Adipose tissue (tissue), 3 donors: ENCODE measurements at regions not wholly inside any gene's neighbourhood (a gene's known extent, or its start where the extent isn't known, plus 50 kb on each side); places are given as distances from the start of the nearest gene placed in this dataset.
"Not testable (repeated sequence)": the region's sequence is repeated elsewhere in the genome, so short reads cannot be mapped to it uniquely, and the experiment has no call there.

Experiments
- H3K27ac ChIP-seq: one replicate; pipeline ENCODE4 v1.5.1; 2013; ENCODE audit warnings: low read depth, low read length
- WGBS, 3 donors: extraction: QIAGEN DNeasy Blood & Tissue Kit; methylation state at CpG; one replicate each; pipeline ENCODE4 v1.1.7; 2013; 5-methylcytosine and 5-hydroxymethylcytosine counted together
- donor health status: healthy with polysubstance abuse.
- donor health status: Bipolar disorder and iron deficiency.
- donor health status: healthy.

DNA sequence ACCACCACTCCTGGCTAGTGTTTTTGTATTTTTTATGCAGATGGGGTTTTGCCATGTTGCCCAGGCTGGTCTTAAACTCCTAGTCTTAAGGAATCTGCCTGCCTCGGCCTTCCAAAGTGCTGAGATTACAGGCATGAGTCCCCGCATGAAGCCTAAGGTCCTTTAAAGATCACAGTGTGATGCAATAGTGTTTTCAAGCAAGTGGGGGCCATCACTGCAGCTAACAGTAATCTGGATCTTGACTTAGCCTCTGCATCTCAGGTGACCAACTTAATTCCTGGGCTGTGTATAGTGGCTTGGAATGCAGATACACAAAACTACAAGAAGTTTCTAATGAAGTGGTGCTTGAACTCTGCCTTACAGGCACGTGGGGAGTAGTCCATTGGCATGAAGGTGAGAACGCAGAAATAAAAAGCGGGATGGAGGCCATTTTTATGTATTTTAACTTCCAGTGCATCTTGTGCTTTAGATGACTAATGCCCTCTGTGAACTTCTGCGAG is 334.4 kb upstream of the SPRED2 start:
- 78 to 90% (median 86%) methylated on average over 6 of the region's 6 CpGs for WGBS, 3 donors
- no peak overlapping the region for H3K27ac ChIP-seq

DNA sequence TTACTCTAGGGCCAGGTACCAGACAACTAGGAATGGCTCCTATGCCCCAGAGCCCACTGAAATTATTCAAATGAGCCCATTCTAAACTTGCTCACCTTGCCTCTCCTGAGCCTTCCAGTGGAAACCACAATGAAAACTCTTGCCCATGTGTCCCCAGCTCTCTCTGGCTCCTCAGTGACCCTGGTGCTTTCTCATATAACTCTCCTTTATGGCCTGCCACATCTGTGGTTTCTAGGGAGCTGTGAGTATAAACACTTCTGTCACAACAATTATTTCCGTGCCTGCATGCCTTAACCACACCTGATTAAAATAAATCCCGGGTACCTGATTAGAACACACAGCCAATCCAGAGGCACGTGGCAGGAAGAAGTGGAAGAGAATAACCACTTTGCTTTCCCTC is 333.0 kb upstream of the SPRED2 start:
- WGBS, 3 donors = 72 to 77% (median 73%) methylated on average over 3 of the region's 3 CpGs
- no peak overlapping the region for H3K27ac ChIP-seq

DNA sequence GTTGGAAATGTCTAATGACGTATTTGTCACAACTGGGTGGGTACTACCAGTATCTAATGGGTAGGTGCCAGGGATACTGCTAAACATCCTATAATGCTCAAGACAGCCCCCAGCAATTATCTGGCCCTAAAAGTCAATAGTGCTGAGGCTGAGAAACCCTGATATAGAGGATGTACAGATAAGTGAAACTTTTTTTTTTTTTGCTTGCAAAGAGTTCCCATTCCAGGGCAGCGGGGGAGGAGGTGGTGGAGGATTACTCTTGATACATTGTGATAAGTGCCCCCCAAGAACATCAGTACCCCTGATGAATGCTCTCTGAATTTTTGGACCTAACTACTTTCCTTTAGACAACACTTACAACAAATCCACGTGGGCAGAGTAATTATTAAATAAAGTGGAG is 329.7 kb upstream of the SPRED2 start:
- 62 to 79% (median 71%) methylated on average over 3 of the region's 3 CpGs for WGBS, 3 donors
- no peak overlapping the region for H3K27ac ChIP-seq

DNA sequence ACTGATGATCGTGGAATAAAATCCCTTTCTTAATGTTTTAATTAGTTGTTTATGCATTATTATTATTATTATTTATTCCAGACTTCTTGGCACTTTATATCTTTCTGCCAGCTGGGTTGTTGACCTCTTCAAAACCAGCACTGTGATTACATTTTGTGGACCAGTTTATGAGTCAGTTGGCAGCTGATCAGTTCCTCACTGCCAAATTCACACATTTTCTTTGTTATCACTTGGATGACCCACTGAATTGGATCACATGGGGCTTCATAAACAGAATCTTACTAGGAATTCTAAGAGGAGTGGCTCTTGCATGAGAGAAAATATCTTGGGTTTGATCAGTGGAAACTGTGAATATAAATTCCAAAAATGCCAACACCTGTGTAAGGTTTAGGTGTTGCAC is 321.8 kb upstream of the SPRED2 start:
- no peak overlapping the region for H3K27ac ChIP-seq
- 46 to 77% (median 53%) methylated on average over 1 of the region's 1 CpG for WGBS, 3 donors

DNA sequence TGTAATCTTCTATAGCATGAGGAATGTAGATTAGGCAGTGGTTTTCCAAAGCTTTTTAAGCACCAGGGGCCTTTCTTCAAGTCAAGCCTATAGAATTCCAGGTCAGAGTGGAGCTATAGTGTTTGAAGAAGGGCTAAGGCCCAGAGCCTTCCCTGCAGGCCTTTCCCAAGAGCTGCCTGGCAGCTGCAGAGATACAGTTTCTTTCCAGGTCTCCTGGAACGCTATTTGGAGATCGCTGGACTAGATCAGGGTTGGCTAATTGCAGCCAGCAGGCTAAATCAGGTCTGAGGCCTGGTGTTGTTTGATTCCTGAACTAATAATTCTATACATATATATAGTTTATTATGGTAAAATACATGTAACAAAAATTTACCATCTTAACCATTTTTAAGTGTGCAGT is 319.0 kb upstream of the SPRED2 start:
- H3K27ac ChIP-seq = no peak overlapping the region
- WGBS, 3 donors = 61 to 77% (median 69%) methylated on average over 2 of the region's 2 CpGs

DNA sequence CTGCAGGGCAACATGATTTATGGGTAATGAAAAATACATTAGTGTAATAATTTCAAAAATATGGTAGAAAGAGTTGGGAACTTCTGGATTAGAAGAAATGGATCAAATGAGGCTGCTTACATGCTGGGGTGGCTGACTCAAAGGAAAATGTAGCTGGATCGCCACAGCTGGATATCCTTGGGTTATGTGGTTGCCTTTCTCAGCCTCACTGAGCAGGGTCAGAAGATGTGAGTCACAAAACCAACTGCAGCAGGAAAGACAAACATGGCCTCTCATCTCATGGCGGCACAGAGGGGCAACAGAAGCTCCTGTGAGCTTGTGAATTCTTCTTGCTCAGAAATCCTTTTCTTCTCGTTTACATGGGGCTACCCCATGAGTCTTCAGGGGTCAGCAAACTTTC is 317.1 kb upstream of the SPRED2 start:
- WGBS, 3 donors = 62 to 85% (median 65%) methylated on average over 3 of the region's 3 CpGs
- H3K27ac ChIP-seq = no peak overlapping the region

DNA sequence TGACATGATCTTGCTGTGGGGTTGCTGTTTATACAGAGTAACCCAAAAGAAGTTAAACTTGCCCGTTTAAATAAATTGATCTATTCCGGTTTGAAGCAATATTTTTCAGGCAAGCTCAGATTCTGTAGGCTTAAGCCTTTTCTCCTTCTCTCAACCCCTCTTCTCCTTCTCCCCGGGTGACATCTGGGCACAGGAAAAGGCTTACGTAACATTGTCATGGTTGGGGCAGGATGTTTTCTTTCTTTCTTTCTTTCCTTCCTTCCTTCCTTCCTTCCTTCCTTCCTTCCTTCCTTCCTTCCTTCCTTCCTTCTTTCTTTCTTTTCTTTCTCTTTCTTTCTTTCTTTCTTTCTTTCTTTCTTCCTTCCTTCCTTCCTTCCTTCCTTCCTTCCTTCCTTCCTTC is 315.5 kb upstream of the SPRED2 start:
- 32 to 67% (median 59%) methylated on average over 4 of the region's 4 CpGs for WGBS, 3 donors

DNA sequence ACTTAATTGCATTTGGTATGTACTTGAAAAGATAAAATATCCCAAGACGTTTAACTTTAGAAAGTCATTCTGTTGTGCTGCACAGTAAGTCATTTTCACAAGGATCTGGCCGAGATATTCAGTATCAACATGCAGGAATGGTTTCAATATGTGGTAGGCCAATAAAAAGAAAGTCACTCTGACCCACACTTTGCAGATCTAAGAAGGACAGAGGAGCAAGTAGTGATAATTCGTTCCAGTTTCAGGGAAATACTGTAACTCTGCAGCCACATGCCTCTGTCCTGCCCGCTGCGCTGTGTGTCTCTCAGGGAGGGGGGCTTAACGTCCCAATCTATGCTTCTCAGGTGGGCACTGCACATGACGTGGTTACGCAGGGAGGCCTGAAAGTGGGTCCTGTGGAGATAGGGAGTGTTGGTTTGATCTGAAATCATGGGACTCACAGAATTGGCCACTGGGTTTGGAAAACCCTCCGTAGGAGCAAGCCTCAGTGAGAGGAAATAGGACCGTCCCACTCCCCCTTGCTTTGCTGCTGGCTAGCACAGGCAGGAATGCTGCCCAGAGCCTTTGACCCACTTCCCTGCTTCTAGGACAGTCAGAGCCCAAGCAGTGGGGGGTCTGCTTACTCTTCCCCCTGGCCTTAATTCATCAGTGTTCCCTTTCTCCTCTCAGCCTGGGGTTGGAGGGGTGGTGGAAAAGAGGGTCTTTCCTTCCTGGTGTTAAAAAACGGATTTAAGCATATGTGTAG is 314.7 kb upstream of the SPRED2 start:
- 56 to 67% (median 63%) methylated on average over 11 of the region's 11 CpGs for WGBS, 3 donors
- H3K27ac ChIP-seq = no peak overlapping the region

More for the DNA sequence above, 315.5 kb upstream of the SPRED2 start:
- H3K27ac ChIP-seq = not testable (repeated sequence)

DNA sequence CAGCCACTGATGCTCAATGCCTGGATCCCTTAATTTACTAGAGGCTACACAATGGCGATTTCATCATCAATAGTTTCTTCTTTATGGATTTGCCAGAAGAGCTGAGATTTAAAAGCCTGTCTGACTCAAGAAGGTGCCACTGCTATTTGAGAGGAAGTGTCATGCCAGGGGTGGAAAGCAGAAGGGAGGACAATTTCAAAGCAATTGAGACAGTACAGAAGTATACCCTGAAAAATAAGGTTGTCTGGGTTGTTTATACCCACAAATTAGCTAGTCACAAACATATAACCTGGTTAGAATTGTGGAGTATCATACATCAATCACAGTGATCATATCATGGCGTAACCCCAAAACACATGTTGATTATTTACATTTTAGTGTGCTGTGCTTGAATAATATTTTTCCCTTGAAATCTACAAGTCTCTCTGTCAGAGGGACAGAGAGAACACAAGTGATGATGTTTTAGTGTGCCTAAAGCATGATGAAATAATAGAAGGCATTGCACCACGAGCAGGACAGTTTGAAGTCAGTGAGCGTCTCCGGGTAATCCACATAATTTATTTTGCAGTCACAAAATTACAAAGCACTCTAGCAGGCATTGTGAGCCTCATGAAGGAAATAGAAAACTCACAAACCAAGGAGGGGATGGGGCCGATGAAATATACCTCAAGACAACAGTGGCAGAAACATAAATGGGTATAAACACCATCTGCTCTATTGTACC is 312.2 kb upstream of the SPRED2 start:
- 83 to 89% (median 85%) methylated on average over 6 of the region's 6 CpGs for WGBS, 3 donors
- no peak overlapping the region for H3K27ac ChIP-seq

DNA sequence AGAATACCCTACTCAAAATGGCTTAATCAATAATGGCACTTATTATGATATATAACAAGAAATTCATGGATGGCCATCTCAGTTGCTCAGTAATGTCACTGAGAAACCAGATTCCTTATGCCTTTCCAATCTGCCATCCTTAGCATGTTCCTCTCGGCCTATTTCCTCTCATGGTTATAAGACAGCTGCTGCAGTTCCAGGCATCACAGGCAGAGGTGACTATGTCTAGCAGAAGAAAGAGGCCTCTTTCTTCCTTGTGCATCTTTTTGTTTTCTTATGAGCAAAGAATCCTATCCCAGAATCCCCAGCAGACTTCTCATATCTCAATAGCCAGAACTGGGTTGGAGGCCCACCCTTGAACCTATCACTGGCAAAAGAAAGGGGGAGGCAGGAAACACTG is 310.6 kb upstream of the SPRED2 start:
- WGBS, 3 donors = 88 to 95% (median 94%) methylated on average over 1 of the region's 1 CpG
- no peak overlapping the region for H3K27ac ChIP-seq

DNA sequence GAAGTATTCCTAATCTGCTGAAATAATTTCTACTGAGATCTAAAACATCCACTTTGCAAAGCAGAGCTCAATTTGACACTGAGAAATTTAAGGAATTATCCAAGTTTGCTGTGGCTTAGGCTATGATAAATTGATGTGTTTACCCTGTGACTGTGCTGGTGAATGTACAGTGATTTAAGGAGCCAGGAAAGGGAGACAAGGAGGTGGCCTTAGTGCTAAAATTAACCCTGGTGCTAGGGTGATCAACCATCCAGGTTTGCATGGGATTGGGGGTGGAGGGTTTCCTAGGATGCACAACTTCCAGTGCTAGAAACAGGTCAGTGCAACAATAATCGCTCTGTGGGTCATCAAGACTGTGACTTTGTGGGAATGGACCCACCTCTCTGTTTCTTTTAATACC is 307.5 kb upstream of the SPRED2 start:
- no peak overlapping the region for H3K27ac ChIP-seq
- WGBS, 3 donors = 86 to 95% (median 87%) methylated on average over 1 of the region's 1 CpG

DNA sequence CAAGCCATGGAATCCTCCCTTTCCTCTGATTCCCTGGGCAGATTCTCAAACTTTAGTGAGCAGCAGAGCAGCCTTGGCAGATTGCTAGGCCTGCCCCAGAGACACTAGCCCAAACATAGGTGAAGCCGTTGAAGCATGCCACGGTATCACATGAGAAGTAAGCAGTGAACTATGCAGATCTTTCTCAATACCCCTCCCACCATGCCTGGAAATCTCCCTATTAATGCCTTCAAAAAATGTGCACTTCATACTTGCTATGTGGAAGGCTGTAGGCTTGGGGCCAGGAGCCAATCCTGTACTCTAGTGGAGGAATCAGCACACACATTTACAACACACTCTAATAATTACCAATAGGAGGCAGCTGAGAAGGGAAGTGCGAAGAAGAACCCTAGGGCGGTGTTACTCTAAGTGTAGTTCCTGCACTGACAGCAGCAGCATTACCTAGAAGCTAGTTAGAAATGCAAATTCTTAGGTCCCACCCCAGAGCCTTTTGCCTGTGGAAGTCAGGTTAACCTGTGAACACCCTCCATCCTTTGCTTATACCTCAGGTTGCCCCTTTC is 305.1 kb upstream of the SPRED2 start:
- H3K27ac ChIP-seq = no peak overlapping the region
- WGBS, 3 donors = 85 to 92% (median 89%) methylated on average over 4 of the region's 4 CpGs

DNA sequence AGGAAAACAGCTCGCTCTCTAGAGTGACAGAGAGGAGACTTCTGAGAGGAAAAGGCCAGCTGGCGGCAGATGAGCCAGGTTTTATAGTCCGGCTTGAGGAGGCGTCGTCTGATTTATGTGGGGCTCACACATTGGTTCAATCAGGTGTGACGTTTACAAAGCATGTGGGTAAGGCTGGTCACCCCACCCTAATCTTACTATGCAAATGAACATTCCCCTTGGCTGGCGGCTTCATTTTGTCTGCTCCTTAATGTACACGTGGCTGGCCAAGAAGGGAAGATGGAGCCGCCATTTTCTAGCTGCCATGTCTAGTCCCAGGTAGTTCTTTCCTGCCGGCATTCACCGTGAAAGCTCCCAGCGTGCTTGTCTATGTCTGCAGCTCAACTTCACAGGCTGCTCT is 299.1 kb upstream of the SPRED2 start:
- WGBS, 3 donors = 87 to 92% (median 92%) methylated on average over 12 of the region's 12 CpGs
- no peak overlapping the region for H3K27ac ChIP-seq

DNA sequence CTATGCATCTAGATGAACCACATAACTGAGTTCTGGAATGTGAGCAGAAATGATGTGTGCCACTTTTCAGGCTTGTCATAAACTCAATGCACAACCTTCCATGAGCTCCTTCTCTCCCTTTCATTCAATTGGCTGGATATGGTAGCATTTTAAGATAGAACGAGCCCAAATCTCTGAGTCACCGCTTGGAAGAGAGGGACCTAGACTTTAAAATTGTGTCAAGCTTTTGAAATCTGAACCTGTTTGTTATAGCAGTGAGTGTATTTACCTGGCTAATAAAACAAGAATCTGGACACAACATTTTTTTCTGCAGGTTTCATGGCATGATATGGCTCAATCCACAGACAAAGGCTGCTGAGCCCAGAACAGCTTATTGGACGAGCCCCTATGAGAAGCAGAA is 297.8 kb upstream of the SPRED2 start:
- no peak overlapping the region for H3K27ac ChIP-seq
- 52 to 90% (median 62%) methylated on average over 3 of the region's 3 CpGs for WGBS, 3 donors

DNA sequence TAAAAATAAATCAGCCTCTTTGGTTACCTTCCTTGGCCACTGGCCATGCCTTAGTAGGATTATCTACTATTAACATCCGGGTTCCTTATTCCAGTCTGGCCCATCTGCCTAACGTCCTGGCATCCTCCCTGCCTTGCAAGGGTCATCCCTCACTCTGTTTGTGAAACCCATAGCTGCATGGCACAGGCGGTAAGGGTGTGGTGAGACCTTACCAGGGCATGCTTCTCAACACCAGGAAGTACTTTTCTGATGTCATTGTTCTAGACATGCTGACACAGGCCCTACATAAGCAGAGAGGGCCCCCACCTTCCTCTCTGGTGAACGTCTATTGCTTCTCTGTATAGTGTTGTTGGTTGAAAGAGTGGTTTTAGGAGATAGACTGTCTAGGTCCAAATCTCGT is 296.8 kb upstream of the SPRED2 start:
- WGBS, 3 donors = 67 to 83% (median 78%) methylated on average over 5 of the region's 5 CpGs
- H3K27ac ChIP-seq = no peak overlapping the region

DNA sequence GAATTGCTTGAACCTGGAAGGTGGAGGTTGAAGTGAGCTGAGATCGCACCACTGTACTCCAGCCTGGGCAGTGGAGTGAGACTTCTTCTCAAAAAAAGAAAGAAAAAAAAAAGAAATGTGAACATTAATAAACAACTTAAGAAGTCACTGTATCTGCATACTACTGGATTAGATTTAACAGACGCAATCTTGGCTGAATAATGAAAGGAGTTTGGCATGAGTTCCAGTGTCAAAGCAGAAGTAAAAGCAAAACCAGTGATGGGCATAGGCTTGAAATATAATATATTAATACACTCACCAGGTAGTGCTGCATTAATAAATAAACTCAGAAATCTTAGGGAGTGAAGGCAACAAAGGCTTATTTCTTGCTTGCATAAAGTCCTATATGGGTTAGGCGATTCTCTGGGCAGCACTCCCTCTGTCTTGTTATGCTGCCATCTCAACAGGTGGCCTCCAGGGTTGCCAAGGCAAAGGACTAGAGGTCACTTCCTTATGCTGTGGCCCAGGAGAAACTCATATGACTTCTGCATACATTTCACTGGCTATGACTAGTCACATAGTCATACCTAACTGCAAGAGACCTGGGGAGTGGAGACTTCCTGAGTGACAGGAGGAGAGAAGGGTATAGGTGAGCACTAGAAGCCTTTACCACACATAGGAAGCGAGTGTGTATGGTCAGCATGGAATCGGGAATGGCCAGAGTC is 296.2 kb upstream of the SPRED2 start:
- 71 to 87% (median 86%) methylated on average over 5 of the region's 5 CpGs for WGBS, 3 donors

DNA sequence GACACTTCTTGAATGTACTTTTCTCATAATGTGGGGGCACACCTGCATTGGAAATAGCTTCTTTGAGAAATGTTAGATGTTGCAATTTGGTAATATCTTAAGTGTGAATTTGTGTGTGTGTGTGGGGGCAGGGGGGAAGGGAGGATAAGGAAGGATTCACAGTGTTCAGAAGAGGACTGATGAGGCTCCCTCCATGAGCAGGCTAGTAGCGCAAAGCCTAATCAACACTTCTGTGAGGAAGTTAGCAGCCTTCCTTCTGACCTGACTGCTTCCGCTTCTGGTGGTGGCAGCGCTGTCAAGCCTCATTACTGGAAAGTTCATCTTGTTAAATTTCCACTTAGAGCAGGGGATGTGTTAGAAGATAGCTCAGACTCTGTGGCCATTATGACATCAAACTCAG is 295.4 kb upstream of the SPRED2 start:
- no peak overlapping the region for H3K27ac ChIP-seq
- WGBS, 3 donors = 62 to 84% (median 82%) methylated on average over 3 of the region's 3 CpGs

More for the DNA sequence above, 296.2 kb upstream of the SPRED2 start:
- no peak overlapping the region for H3K27ac ChIP-seq

DNA sequence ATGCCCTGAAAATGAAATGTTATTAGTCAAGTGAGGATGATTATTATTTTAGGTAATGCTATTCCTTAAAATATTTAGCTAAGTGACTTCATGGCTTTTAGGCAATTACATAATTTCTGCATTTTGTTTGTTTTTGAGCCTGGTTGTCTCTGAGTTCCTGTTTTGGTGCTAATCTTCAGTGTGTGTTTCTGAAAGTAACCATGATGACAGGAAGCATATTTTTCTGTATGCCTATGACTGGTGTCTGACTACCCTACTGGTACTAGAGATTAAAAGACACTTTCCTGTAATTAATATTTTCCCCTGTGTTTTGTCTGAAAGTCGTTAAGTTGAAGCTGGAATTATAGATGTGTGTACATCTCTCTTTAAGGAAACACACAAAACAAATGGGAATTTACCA is 295.0 kb upstream of the SPRED2 start:
- no peak overlapping the region for H3K27ac ChIP-seq

DNA sequence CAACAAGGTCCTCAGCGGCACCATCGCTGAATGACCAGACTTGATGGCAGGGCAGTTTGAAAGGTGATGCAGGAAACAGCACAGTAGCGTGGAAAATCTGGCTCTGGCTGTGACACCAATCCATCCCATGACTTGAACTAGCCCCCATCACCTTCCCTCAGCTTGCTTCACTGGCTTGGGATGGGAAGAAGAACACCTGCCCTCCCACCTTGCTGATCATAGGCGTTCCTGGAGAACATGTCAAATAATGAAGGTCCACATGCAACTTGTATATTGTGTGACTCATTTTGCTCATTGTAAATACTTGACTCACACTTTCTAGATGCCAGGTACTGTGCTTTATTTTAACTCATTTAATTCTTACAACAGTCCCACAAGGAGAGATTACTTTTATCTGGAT is 292.4 kb upstream of the SPRED2 start:
- no peak overlapping the region for H3K27ac ChIP-seq
- WGBS, 3 donors = 83 to 93% (median 90%) methylated on average over 4 of the region's 4 CpGs

More for the DNA sequence above, 295.0 kb upstream of the SPRED2 start:
- 36 to 53% (median 37%) methylated on average over 1 of the region's 1 CpG for WGBS, 3 donors
